ENCODE measurements at regions not wholly inside any gene's neighbourhood (a gene's known extent, or its start where the extent isn't known, plus 50 kb on each side); places are given as distances from the start of the nearest gene placed in this dataset.

DNA sequence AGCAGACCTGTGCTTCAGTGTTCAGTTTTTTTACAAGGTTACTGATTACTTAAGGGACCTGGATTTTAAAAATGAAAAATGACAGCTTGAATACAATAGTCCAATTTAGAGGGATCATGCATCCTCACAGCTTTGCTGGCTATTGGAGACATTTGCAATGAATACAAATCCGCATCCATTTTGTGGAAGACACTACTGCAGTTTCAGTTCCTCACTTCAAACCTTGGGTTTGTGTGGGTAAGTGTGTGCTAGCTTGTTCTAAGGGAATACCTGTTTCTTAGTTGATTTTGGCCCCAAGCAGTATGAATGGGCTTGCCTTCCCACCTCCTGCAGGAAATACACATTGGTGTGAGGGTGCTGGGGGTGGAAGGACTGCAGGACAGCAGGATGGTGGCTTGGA lies 222.4 kb downstream of the OLFM4 start:
- H3K27me3 Mint-ChIP-seq, result peaks cover 25% of the 10 kb centered on the region
- H3K4me1 Mint-ChIP-seq (ENCODE audit: unreplicated experiment), result peaks cover 11% of the 10 kb centered on the region
- H3K36me3 Mint-ChIP-seq, result no peaks in the 10 kb centered on the region
- peaks cover 5% of the 10 kb centered on the region for H3K9me3 Mint-ChIP-seq
- no peak overlapping the region for H3K4me3 Mint-ChIP-seq
- H3K27ac Mint-ChIP-seq, result no peak overlapping the region
- TF ChIP-seq, protein P1, sequence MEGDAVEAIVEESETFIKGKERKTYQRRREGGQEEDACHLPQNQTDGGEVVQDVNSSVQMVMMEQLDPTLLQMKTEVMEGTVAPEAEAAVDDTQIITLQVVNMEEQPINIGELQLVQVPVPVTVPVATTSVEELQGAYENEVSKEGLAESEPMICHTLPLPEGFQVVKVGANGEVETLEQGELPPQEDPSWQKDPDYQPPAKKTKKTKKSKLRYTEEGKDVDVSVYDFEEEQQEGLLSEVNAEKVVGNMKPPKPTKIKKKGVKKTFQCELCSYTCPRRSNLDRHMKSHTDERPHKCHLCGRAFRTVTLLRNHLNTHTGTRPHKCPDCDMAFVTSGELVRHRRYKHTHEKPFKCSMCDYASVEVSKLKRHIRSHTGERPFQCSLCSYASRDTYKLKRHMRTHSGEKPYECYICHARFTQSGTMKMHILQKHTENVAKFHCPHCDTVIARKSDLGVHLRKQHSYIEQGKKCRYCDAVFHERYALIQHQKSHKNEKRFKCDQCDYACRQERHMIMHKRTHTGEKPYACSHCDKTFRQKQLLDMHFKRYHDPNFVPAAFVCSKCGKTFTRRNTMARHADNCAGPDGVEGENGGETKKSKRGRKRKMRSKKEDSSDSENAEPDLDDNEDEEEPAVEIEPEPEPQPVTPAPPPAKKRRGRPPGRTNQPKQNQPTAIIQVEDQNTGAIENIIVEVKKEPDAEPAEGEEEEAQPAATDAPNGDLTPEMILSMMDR (conservative IDR thresholded peaks at IDR 0.05), result no peak
- DNase-seq (ENCODE audit: extremely low spot score, unreplicated experiment), result no peak

DNA sequence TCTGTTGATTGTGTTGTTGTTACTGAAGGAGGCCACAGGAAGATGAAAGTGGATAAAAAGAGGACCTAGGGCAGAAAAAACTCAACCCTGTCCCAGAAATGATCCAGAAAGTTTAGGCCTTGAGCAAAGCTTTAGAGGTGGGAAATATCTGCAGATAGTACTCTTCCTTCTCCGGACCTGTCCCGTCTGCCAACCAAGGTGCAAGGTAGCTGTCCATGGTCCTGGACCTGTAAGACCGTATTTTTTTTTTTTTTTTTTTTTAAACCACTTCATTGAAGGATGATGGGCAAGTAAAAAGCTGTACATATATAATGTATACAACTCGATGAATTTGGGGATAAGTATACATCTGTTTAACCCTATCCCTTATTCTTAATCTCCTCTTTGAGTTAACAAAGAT lies 225.9 kb downstream of the OLFM4 start:
- H3K27me3 Mint-ChIP-seq, result peaks cover 18% of the 10 kb centered on the region
- H3K4me1 Mint-ChIP-seq (ENCODE audit: unreplicated experiment), result peaks cover 11% of the 10 kb centered on the region
- no peaks in the 10 kb centered on the region for H3K9me3 Mint-ChIP-seq
- DNase-seq (ENCODE audit: extremely low spot score, unreplicated experiment), result no peak
- no peaks in the 10 kb centered on the region for H3K36me3 Mint-ChIP-seq
- TF ChIP-seq, protein P1 (conservative IDR thresholded peaks at IDR 0.05), result no peak
- H3K4me3 Mint-ChIP-seq, result no peak overlapping the region
- H3K27ac Mint-ChIP-seq, result no peak overlapping the region

DNA sequence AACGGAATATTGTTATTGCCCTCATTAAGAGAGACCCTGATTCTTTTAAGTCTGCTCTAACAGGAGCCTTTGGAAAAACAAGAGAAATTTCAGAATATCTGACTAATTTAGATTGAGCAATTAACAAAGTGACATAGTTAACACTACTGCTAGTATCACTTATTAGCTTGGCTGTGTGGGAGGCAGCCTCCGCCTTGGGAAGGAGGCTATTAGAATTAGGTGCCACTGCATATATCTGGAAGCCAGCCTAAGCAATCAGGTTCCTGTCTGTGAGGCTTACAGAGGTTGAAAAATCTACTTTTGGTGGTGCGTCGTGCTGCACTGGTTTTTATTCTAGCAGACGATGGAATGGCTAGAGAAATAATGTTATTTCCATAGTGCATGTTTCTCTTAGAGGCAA lies 227.2 kb downstream of the OLFM4 start:
- peaks cover 5% of the 10 kb centered on the region for H3K4me1 Mint-ChIP-seq (ENCODE audit: unreplicated experiment)
- no peak overlapping the region for H3K27ac Mint-ChIP-seq
- DNase-seq (ENCODE audit: extremely low spot score, unreplicated experiment), result no peak
- no peaks in the 10 kb centered on the region for H3K9me3 Mint-ChIP-seq
- TF ChIP-seq, protein P1 (conservative IDR thresholded peaks at IDR 0.05), result no peak
- H3K27me3 Mint-ChIP-seq, result peaks cover 22% of the 10 kb centered on the region
- no peaks in the 10 kb centered on the region for H3K36me3 Mint-ChIP-seq
- H3K4me3 Mint-ChIP-seq, result no peak overlapping the region

DNA sequence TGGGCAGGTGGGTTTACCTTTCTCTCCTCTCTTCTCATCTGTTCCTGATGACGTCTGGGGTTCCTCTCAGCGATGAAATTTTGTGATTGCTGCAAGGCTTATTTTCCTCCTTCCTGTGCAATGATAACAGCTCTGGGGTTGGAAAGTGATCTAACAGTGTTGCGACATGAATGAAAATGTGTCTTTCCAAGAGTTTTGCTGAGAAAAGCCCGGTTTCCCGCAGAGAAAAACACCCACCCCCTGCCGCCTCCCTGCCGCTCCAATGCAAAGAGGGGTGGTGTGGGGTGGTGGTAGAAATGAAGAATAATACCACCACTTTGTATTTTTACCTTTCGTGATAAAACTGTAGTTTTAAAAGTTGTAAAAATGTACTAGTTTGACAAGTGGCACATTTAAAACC lies 232.0 kb downstream of the OLFM4 start:
- Mint-ChIP-seq H3K27me3 (peaks cover 7% of the 10 kb centered on the region), H3K27ac (no peak overlapping the region), H3K9me3 (no peaks in the 10 kb centered on the region), H3K4me1 (ENCODE audit: unreplicated experiment) (no peaks in the 10 kb centered on the region), H3K36me3 (no peaks in the 10 kb centered on the region), H3K4me3 (no peak overlapping the region)
- DNase-seq (ENCODE audit: extremely low spot score, unreplicated experiment), result no peak
- TF ChIP-seq, protein P1 (conservative IDR thresholded peaks at IDR 0.05), result no peak

DNA sequence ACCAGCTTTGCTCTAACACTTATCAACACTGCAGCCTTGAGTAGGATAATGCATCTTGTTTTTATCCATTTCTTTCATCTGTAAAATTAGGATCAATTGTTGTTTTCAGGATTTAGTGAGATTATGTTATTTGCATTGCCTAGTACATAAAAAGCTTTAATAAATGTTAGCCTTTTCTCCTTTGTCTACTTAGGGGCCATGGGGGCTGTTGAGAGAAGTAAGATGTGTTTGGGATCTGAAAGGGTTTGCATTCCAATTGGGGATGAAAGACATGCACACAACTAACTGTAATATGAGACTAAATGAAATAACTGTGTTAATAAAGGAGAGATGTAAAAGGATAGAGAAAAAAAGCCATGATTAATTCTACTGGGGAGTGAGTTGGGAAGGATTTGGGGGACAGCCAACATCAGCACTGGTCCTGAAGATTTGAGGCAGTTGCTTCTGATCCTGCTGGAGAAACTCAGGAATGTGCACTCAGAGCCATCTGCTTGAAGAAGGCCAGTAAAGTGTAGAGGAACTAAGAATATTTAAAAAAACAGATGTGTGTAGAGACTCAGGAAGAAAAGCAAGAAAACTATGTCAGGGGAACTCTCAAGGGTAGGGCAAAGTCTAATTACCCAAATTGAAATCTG lies 236.3 kb downstream of the OLFM4 start:
- Mint-ChIP-seq H3K4me3 (no peak overlapping the region), H3K36me3 (no peaks in the 10 kb centered on the region), H3K9me3 (no peaks in the 10 kb centered on the region), H3K27ac (no peak overlapping the region), H3K4me1 (ENCODE audit: unreplicated experiment) (no peaks in the 10 kb centered on the region), H3K27me3 (peaks cover 4% of the 10 kb centered on the region)
- TF ChIP-seq, protein P1 (conservative IDR thresholded peaks at IDR 0.05), result no peak
- DNase-seq (ENCODE audit: extremely low spot score, unreplicated experiment), result no peak

DNA sequence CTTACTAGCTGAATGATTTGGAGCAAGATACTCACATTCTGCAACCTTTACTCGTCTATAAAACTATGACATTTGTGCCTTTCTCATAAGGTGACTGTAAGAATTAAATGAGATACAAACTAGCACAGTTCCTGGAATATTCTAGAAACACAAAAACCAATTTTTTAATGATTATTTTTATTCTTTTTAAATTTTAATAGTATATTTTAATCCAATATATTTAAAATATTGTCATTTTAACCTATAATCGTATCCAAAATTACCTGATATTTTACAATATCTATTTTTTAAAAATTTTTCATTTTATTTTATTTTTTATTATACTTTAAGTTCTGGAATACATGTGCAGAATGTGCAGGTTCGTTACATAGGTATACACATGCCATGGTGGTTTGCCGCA lies 238.1 kb downstream of the OLFM4 start:
- no peaks in the 10 kb centered on the region for H3K36me3 Mint-ChIP-seq
- no peaks in the 10 kb centered on the region for H3K27me3 Mint-ChIP-seq
- H3K27ac Mint-ChIP-seq, result no peak overlapping the region
- no peak overlapping the region for H3K4me3 Mint-ChIP-seq
- H3K9me3 Mint-ChIP-seq, result no peaks in the 10 kb centered on the region
- no peaks in the 10 kb centered on the region for H3K4me1 Mint-ChIP-seq (ENCODE audit: unreplicated experiment)
- DNase-seq (ENCODE audit: extremely low spot score, unreplicated experiment), result no peak
- TF ChIP-seq, protein P1 (conservative IDR thresholded peaks at IDR 0.05), result no peak
